ENCODE measurements at regions not wholly inside any gene's neighbourhood (a gene's known extent, or its start where the extent isn't known, plus 50 kb on each side); places are given as distances from the start of the nearest gene placed in this dataset.
A peak's percentile ranks its signal among the peaks of the same experiment; 100 is the strongest.

DNA sequence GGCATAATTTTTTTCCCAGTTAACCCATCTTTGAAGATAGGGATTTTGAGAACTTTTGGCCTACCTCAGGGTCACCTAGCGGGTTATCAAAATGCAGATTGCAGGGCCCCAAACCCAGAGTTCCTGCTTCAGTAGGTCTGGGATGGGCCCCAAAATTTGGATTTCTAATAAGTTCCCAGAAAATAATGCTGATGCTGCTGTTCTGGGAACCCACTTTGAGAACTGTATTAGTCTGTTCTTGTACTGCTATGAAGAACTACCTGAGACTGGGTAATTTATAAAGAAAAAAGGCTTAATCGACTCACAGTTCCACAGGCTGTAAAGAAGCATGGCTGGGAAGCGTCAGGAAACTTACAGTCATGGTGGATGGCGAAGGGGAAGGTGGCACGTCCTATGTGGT is 182.2 kb upstream of the DMRT1 start:
- no peaks in the 10 kb centered on the region for H3K79me1 ChIP-seq (ENCODE audit: low read depth in 1 of 2, low read length in 2 of 2)
- H3K4me2 ChIP-seq (ENCODE audit: low read depth, low read length), result no peak overlapping the region
- no peak overlapping the region for H3K9ac ChIP-seq (ENCODE audit: low read depth, low read length)
- no peak overlapping the region for H3K27ac ChIP-seq (ENCODE audit: insufficient read depth, low read length)
- in situ Hi-C loops (cut with MboI; ENCODE audit: low sequenced_read_pairs) (no loop called here), dilution Hi-C loops (cut with HindIII; ENCODE audit: low sequenced_read_pairs, unreplicated experiment) (no loop called here), intact Hi-C loops (cut with micrococcal nuclease) (no loop called here)
- ATAC-seq (ENCODE audit: low read depth) (no peak), DNase-seq (no peak)
- H2BK15ac ChIP-seq (ENCODE audit: low read depth, low read length), result no peak overlapping the region
- H3K4me3 ChIP-seq (ENCODE audit: insufficient read depth, low read depth, low read length), result no peak overlapping the region
- no peak overlapping the region for H2AFZ ChIP-seq (replicated peaks; ENCODE audit: low read length, poor library complexity)
- no peak overlapping the region for H2BK20ac ChIP-seq (ENCODE audit: low read depth, low read length)
- H4K20me1 ChIP-seq (ENCODE audit: insufficient read depth, low read length), result no peaks in the 10 kb centered on the region
- H3K4ac ChIP-seq (ENCODE audit: low read depth, low read length), result no peak overlapping the region
- H3K14ac ChIP-seq (replicated peaks; ENCODE audit: low read depth, low read length), result no peak overlapping the region
- H3K36me3 ChIP-seq (ENCODE audit: control insufficient read depth, insufficient read depth, low read length), result no peaks in the 10 kb centered on the region
- no peak overlapping the region for H3K56ac ChIP-seq (ENCODE audit: extremely low read depth, insufficient read depth, low read length)
- WGBS, 2 experiments (ENCODE audit: extremely low coverage in 2 of 2, insufficient read length in 1 of 2), result no CpG with 5 or more reads among the region's 5 CpGs
- H4K8ac ChIP-seq (ENCODE audit: low read depth in 2 of 2, low read length in 2 of 2), result no peak overlapping the region
- no peaks in the 10 kb centered on the region for H3K9me3 ChIP-seq (ENCODE audit: control insufficient read depth, insufficient read depth, low read length)
- no peaks in the 10 kb centered on the region for H3K9me1 ChIP-seq (ENCODE audit: insufficient read depth, low read length)
- ChIA-PET POLR2A (ENCODE audit: unreplicated experiment) (no interaction called here), CTCF (no interaction called here)
- BruUV-seq (replicated peaks), result no TSS peak
- no peak overlapping the region for H2AK9ac ChIP-seq (replicated peaks; ENCODE audit: low read depth, low read length, poor library complexity)
- TF ChIP-seq CTCF (conservative IDR thresholded peaks at IDR 0.05; ENCODE audit: low read depth, low read length), result no peak
- TF ChIP-seq MAFK (IDR thresholded peaks at IDR 0.05; ENCODE audit: low read depth, low read length), result peak; percentile 47; the same call in 1 of the 2 replicates
- H2BK5ac ChIP-seq (ENCODE audit: low read depth, low read length, poor library complexity, severe bottlenecking), result no peak overlapping the region
- H3K23ac ChIP-seq (ENCODE audit: low read depth, low read length), result no peak overlapping the region
- H4K91ac ChIP-seq (ENCODE audit: insufficient read depth, low read depth, low read length), result no peak overlapping the region
- H3K18ac ChIP-seq (ENCODE audit: low read depth, low read length), result no peak overlapping the region
- no peak overlapping the region for H2BK120ac ChIP-seq (ENCODE audit: low read depth, low read length)
- H3K27me3 ChIP-seq (ENCODE audit: control insufficient read depth, insufficient read depth, low read length), result no peaks in the 10 kb centered on the region
- H2AK5ac ChIP-seq (ENCODE audit: low read depth, low read length), result no peak overlapping the region
- peaks cover 2% of the 10 kb centered on the region; the same call in 1 of the 2 replicates for H3K4me1 ChIP-seq (ENCODE audit: control insufficient read depth, insufficient read depth, low read length)
- H4K5ac ChIP-seq (ENCODE audit: low read depth, low read length), result no peak overlapping the region

All from IMR-90 (cell line).